IPS DF 19.7 (cell line): ENCODE measurements at regions not wholly inside any gene's neighbourhood (a gene's known extent, or its start where the extent isn't known, plus 50 kb on each side); places are given as distances from the start of the nearest gene placed in this dataset.

Experiments used
- DNase-seq: peaks from one replicate; pipeline ENCODE4 v3.0.0-alpha.2; 2013; ENCODE audit warnings: low read depth, low spot score

- no peak for DNase-seq
These were observed 631.3 kb downstream of the MED13L start for GRCh38 chr12:115646210-115646609.

GRCh38 chr12:115640929-115641328 lies 636.6 kb downstream of the MED13L start:
- DNase-seq = no peak

GRCh38 chr12:115639648-115640012 lies 637.9 kb downstream of the MED13L start:
- DNase-seq = no peak

- DNase-seq = no peak
These were observed 638.5 kb downstream of the MED13L start for GRCh38 chr12:115638733-115639647.

DNA sequence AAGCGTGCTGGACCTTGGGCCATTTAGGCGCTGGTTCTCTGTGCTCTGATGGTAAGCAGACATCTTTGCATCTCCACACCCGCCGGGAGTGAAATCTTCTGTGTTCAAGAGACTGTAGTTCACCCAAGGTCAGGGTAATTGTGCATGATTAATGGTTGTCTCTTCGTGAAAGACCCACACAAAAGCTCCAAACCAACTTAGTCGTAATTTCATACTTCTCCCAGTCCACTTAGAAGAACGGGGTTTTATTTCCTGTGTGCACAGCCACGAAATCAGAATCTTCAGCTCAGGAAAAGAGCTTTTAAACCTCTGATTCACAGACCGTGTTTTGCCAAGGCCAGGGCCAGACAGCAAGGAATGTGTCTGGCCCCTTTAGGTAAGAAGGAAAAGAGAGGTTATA lies 640.9 kb downstream of the MED13L start:
- no peak for DNase-seq

GRCh38 chr12:115632308-115632707 lies 645.2 kb downstream of the MED13L start:
- no peak for DNase-seq

DNA sequence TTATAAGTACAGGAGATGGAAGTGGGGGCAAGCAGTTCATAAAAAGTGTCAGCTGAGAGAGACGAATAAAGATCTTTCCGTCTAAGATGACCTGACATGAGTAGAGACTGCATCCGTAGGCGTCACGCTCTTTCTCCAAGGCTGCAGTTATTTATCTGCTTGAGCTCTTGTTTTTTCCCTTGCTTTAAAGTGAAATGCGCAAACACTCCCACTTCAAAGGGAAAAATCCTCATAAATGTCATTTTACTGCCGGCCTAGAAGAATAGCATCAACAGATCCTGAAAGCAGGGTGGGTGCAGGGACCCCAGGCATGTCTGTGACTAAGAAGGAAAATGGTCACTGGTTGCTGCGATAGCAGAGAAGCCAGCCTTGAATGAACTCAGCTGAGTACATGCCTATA lies 647.4 kb downstream of the MED13L start:
- DNase-seq = no peak

DNA sequence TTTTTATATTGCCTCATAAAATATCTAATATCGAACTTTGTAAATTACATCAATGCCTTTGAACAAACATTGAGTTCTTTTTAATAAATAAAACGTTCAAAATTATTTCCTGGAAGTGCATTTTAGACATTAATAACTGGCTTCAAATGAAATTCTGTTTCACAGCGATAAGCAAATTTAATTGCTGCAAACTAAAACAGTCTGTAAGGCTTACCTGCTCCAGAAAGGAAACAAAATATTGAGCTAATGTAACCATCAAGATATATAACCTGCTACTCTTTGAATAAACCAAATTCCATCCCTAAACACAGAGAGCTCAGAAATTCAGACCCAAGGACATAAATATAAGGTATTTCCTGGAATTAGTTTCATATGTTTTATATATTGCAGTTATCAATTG lies 651.3 kb downstream of the MED13L start:
- DNase-seq = no peak

GRCh38 chr12:115623764-115624334 lies 653.6 kb downstream of the MED13L start:
- DNase-seq = no peak

GRCh38 chr12:115623275-115623674 lies 654.2 kb downstream of the MED13L start:
- DNase-seq = no peak

DNA sequence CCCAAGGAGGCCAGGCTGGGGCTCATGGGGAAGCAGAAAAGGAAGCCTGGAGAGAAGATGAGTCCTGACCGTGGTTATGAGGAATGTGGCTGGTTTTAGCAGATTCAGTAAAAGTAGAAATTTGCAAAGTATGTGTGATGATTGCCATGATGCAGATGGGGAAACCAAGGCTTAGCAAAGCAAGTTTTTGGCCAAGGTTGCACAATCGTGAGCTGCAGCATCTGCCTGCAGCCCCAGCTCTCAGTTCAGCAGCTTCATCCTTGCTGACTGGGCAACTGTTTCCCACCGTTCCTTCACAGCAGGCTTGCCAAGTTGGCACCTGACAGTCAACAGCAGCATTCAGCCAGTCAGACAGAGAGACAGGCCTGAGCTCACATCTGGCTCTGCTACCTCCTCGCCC lies 656.7 kb downstream of the MED13L start:
- no peak for DNase-seq

DNA sequence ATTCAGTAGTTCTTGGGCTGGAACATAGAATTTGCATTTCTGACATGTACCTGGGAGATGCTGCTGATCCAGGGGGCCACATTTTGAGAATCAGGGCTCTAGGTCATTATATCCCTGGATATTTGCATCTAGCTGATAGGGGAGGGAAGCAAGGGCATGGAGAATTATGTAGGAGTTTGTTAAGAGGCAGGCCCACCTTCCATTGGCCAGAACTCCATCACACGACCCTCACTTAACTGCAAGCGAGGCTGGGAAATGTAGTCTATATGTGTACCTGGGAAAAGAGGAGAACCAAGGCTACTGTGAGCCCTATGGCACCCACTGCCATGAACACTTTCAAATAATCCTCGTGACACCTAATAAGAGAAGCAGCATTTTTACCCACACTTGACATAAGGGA lies 657.6 kb downstream of the MED13L start:
- DNase-seq = no peak

DNA sequence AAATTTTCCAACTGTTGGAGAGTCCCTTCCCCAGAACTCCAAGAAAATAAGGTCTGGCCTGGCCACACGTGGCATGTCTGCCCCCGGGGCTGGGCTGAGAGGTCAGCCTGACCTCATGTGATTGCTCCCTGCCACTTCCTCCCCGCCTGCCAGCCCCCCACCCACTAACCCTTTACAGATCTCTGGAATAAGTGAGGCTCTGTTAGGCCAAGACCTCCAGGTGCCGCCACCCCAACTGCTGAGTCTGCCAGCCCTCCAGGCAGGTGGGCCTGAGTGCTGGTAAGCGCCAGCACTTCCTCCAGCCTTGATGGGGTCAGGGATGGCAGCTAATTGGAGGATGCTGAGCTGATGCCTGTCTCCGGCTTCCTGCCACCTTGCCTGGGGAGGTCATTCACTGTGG lies 658.4 kb downstream of the MED13L start:
- DNase-seq = no peak

GRCh38 chr12:115618105-115618504 lies 659.4 kb downstream of the MED13L start:
- no peak for DNase-seq

- no peak for DNase-seq
These were observed 660.1 kb downstream of the MED13L start for GRCh38 chr12:115617391-115617790.

- no peak for DNase-seq
These were observed 666.0 kb downstream of the MED13L start for GRCh38 chr12:115611477-115611876.

GRCh38 chr12:115609347-115609746 lies 668.1 kb downstream of the MED13L start:
- DNase-seq = no peak

GRCh38 chr12:115606040-115606439 lies 671.5 kb downstream of the MED13L start:
- no peak for DNase-seq

DNA sequence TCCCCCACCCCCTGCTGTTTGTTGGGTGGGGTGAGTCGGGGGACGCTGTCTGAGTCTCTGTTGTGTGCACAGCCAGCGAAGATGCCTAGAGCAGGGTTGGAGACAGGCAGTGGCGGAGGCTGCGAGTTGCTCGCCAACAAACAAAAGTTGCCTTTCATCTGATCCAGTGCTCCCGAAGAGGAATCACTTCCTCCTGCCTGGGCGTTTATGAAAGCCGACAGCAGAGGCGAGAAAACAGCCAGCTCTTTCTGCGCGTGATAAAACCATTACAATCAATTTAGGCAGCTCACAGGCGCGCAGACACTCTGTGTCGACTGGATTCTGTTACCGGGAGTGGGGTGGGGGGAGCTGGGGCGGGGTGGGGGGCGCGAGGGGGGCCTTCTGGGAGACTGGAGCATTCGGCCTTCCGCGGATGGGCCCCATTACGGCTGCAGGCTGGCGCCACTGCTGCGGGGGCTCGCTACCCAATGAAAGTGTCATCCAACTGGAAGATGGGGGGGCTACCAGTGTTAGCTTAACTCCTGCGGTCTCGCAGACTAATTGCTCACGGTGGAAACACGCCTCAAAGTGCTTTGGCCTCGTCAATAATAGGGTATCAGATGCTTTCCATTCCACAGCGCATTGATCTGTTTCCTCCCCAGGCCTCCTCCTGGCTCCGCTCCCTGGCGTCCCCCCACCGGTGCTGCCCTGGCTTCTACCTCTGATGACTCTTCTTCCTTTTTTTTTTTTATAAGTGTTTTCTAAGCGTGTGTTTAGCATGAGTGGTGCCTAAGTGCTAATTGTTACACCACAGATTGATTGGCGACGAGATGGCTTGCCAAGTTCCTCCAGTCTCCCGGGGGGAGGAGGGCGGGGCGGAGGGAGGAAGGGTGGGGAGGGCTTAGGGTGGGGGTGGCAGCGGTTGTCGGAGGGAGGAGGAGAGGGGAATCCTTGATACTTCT lies 678.4 kb downstream of the MED13L start:
- DNase-seq = no peak

GRCh38 chr12:115597157-115597712 lies 680.3 kb downstream of the MED13L start:
- no peak for DNase-seq

DNA sequence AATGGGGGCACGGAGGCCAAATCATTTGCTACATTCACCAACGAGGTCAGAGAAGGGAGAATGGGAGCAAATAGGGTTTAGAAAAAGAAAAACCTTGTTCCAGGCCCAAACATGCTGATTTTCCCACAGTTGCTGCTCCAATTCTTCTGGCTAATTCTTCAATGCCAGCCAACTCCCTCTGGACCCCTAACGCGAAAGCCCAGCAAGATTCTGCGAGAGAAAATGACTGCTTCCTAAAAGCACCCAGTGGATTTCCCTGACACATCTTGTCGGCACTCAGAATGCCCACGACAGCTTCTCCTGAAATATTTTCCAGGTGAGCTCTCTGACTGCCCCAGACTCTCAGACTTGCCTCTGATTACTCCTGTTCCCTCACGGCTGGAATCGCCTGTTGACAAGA lies 689.4 kb downstream of the MED13L start:
- no peak for DNase-seq

DNA sequence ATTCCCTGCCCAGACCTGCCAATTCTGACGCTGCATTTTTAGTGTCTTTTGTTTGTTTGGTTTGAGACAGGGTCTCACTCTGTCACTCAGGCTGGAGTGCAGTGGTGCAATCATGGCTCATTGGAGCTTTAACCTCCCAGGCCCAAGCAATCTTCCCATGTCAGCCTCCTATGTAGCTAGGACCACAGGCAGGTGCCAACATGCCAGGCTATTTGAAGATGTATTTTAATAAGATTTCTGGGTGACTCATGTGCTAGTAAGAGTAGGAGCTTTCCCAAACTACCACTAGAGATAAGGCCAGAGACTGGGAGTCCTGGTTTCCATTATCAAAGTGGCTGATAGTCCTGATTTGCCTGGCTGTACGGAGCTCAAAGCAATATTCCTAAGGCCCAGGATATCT lies 693.3 kb downstream of the MED13L start:
- no peak for DNase-seq
